Astrocyte (in vitro differentiated cells and primary cell): ENCODE measurements at regions not wholly inside any gene's neighbourhood (a gene's known extent, or its start where the extent isn't known, plus 50 kb on each side); places are given as distances from the start of the nearest gene placed in this dataset.

ENCODE experiments used
- DNase-seq: peaks from one replicate; pipeline ENCODE4 v3.0.0-alpha.2; 2010; ENCODE audit warnings: low read depth
- FAIRE-seq: peaks from 2 replicates; lab custom pipeline; 2011; peaks lifted over from hg19 to GRCh38; lab: Jason Lieb, UNC
- H2AFZ ChIP-seq: 2 replicates; pipeline ENCODE4 v1.6.0; 2012; ENCODE audit warnings: low read depth, low read length, inconsistent platforms
- H3K27ac ChIP-seq: 2 replicates; pipeline ENCODE4 v1.5.1; 2011; ENCODE audit warnings: low read depth, low read length, inconsistent platforms
- H3K27me3 ChIP-seq: 2 replicates; pipeline ENCODE4 v1.6.0; 2011; ENCODE audit warnings: low read length, inconsistent platforms; ENCODE audit not compliant: insufficient read depth
- H3K36me3 ChIP-seq: 2 replicates; pipeline ENCODE4 v1.5.1; 2011; ENCODE audit warnings: low read length, inconsistent platforms; ENCODE audit not compliant: insufficient read depth
- H3K4me1 ChIP-seq: 2 replicates; pipeline ENCODE4 v1.5.1; 2011; ENCODE audit warnings: low read length, inconsistent platforms; ENCODE audit not compliant: insufficient read depth
- H3K4me2 ChIP-seq: 2 replicates; pipeline ENCODE4 v1.6.0; 2012; ENCODE audit warnings: low read length, inconsistent platforms
- H3K4me3 ChIP-seq: 2 replicates; pipeline ENCODE4 v1.5.1; 2011; ENCODE audit warnings: low read depth, mild to moderate bottlenecking, low read length, inconsistent platforms; ENCODE audit not compliant: insufficient read depth
- H3K79me2 ChIP-seq: 2 replicates; pipeline ENCODE4 v1.6.0; 2012; ENCODE audit warnings: mild to moderate bottlenecking, low read length, inconsistent platforms; ENCODE audit not compliant: insufficient read depth
- H3K9ac ChIP-seq: 2 replicates; pipeline ENCODE4 v1.6.0; 2012; ENCODE audit warnings: mild to moderate bottlenecking, low read length, inconsistent platforms
- H3K9me3 ChIP-seq: 2 replicates; pipeline ENCODE4 v1.5.1; 2012; ENCODE audit warnings: low read depth, mild to moderate bottlenecking, low read length, inconsistent platforms; ENCODE audit not compliant: insufficient read depth
- H4K20me1 ChIP-seq: 2 replicates; pipeline ENCODE4 v1.6.0; 2012; ENCODE audit warnings: low read length, inconsistent platforms; ENCODE audit not compliant: insufficient read depth
- H3K27ac Mint-ChIP-seq: one replicate; pipeline ENCODE4 v1.8.0; 2021; ENCODE audit warnings: mild to moderate bottlenecking, mixed read lengths; ENCODE audit not compliant: unreplicated experiment
- H3K27me3 Mint-ChIP-seq: one replicate; pipeline ENCODE4 v1.8.0; 2021; ENCODE audit warnings: low read depth, mixed read lengths; ENCODE audit not compliant: unreplicated experiment
- H3K36me3 Mint-ChIP-seq: one replicate; pipeline ENCODE4 v1.8.0; 2021; ENCODE audit warnings: low read depth, mixed read lengths; ENCODE audit not compliant: unreplicated experiment
- H3K4me1 Mint-ChIP-seq: one replicate; pipeline ENCODE4 v1.8.0; 2021; ENCODE audit warnings: low read depth, mixed read lengths; ENCODE audit not compliant: unreplicated experiment
- H3K4me3 Mint-ChIP-seq: one replicate; pipeline ENCODE4 v1.8.0; 2021; ENCODE audit warnings: mild to moderate bottlenecking, moderate library complexity, mixed read lengths; ENCODE audit not compliant: unreplicated experiment
- H3K9me3 Mint-ChIP-seq: one replicate; pipeline ENCODE4 v1.8.0; 2021; ENCODE audit warnings: mild to moderate bottlenecking, mixed read lengths; ENCODE audit not compliant: unreplicated experiment
- EZH2 ChIP-seq: IDR thresholded peaks from 2 replicates; pipeline ENCODE4 v1.6.1; 2012; ENCODE audit warnings: mild to moderate bottlenecking, low read length, inconsistent platforms; ENCODE audit not compliant: insufficient read depth
- TF ChIP-seq, protein P1 (sequence below): IDR thresholded peaks from 2 replicates; pipeline ENCODE4 v1.5.1; 2011; ENCODE audit warnings: low read depth, mild to moderate bottlenecking, inconsistent platforms, low read length, moderate library complexity; ENCODE audit not compliant: insufficient read depth

DNA sequence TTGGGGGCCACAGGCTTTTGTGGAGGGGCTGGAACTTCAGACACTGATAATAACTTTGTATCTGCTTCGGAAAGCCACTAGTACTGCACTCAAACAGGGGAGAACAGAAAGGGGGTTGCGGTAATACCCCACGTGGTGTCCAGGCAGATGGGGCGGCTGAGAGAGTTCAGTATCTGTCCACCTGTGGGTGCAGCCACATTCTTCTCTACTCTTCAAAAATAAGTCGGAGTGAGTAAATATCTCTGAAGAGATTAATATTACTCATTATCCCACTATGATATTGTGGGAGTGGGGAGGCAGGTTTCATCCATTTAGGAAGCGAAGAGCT lies 102.1 kb upstream of the SSBP2 start:
- Mint-ChIP-seq H3K4me3 (peak overlapping the region; percentile 72), H3K9me3 (no peaks in the 10 kb centered on the region), H3K27ac (peak overlapping the region; percentile 99), H3K4me1 (peaks cover 57% of the 10 kb centered on the region), H3K36me3 (no peaks in the 10 kb centered on the region), H3K27me3 (no peaks in the 10 kb centered on the region)
- no peaks in the 10 kb centered on the region for H3K36me3 ChIP-seq
- H3K79me2 ChIP-seq = no peaks in the 10 kb centered on the region
- DNase-seq (no peak), FAIRE-seq (no peak)
- TF ChIP-seq, protein P1, sequence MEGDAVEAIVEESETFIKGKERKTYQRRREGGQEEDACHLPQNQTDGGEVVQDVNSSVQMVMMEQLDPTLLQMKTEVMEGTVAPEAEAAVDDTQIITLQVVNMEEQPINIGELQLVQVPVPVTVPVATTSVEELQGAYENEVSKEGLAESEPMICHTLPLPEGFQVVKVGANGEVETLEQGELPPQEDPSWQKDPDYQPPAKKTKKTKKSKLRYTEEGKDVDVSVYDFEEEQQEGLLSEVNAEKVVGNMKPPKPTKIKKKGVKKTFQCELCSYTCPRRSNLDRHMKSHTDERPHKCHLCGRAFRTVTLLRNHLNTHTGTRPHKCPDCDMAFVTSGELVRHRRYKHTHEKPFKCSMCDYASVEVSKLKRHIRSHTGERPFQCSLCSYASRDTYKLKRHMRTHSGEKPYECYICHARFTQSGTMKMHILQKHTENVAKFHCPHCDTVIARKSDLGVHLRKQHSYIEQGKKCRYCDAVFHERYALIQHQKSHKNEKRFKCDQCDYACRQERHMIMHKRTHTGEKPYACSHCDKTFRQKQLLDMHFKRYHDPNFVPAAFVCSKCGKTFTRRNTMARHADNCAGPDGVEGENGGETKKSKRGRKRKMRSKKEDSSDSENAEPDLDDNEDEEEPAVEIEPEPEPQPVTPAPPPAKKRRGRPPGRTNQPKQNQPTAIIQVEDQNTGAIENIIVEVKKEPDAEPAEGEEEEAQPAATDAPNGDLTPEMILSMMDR = no peak
- TF ChIP-seq EZH2 = no peak
- no peaks in the 10 kb centered on the region for H3K9me3 ChIP-seq
- H3K27ac ChIP-seq = no peak overlapping the region
- H3K9ac ChIP-seq = no peak overlapping the region
- no peaks in the 10 kb centered on the region for H3K27me3 ChIP-seq
- H3K4me1 ChIP-seq = peaks cover 20% of the 10 kb centered on the region
- peak overlapping the region; percentile 91 for H3K4me2 ChIP-seq
- no peaks in the 10 kb centered on the region for H4K20me1 ChIP-seq
- no peak overlapping the region for H3K4me3 ChIP-seq
- no peak overlapping the region for H2AFZ ChIP-seq

DNA sequence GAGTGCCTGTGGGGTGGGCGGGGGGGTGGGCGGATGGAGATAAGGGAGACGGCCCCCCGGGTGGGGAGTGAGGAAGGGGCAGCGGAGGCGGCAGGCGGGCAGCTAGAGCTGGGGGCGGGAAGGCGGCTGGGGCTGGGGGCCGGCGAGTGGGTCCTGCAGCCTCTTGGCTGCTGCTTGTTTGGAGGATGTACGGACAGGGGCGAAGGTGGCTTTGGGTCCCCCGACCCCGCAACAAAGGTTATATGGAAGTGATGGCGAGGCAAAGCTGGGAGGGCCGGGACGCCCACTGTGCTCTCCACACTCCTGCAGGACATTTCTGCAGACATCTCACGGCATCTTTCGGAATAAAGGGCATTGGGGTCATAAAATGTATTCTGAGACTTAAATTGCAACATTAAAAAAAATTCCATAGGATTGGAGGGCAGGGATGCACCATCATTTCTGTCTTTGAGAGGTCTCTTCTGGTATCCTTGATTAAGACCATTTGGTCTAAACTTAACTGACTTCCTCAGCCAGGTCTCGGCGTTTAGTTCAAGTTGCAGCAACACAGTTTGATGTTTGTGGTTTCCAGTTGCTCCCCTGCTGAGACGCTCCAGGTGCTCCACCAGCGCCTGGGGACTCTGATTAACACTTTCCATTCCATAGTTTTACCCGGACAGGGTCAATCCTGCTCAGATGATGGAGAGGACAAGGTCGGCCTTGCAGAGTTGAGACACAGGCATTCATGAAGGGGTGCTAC lies 101.6 kb upstream of the SSBP2 start:
- DNase-seq (peak; percentile 61), FAIRE-seq (no peak)
- H3K4me1 Mint-ChIP-seq = peaks cover 55% of the 10 kb centered on the region
- H3K27me3 Mint-ChIP-seq = no peaks in the 10 kb centered on the region
- Histone ChIP-seq H3K36me3 (no peaks in the 10 kb centered on the region), H3K4me2 (peak overlapping the region; percentile 91), H3K4me1 (peaks cover 20% of the 10 kb centered on the region), H3K9me3 (no peaks in the 10 kb centered on the region), H2AFZ (peak overlapping the region; percentile 6), H3K9ac (peak overlapping the region; percentile 79), H4K20me1 (no peaks in the 10 kb centered on the region), H3K27me3 (no peaks in the 10 kb centered on the region), H3K79me2 (no peaks in the 10 kb centered on the region), H3K4me3 (peak overlapping the region; percentile 64), H3K27ac (peak overlapping the region; percentile 88)
- no peaks in the 10 kb centered on the region for H3K36me3 Mint-ChIP-seq
- TF ChIP-seq, protein P1 = no peak
- no peak for TF ChIP-seq EZH2
- no peaks in the 10 kb centered on the region for H3K9me3 Mint-ChIP-seq
- H3K27ac Mint-ChIP-seq = peak overlapping the region; percentile 99
- H3K4me3 Mint-ChIP-seq = peak overlapping the region; percentile 72

DNA sequence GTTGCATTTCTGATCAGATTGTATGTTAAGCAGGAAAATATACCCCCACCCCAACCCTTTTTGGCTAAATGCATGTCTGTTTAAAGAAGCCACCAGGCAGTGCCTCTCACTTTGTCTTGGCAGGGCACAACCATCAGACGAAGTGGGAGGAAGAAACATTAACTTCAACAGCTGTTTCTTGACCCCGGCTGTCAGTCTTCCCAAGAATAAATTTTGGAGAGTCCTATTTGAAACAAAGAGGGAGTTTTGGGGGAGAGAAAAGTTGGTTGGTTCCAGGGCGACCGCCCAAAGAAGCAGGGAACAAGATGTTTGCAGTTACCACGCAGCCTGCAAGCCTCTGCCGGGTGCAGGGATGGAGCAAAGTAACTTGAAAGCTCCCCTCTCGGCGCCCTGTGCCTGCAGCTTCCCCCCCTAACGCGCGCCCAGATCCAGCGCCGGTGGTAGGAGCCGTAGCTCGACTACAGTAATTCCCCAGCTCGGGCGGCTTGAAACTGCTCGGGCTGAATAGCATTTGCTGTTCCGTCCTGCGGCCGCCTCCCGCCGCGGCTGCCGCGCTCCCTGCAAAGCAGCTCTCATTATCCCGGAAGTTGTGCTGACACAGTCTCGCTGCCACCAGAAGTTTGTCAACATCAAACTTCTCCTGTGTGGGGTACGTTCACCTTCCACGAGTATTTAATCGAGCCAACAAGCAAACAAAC lies 100.7 kb upstream of the SSBP2 start:
- H3K4me3 Mint-ChIP-seq = peak overlapping the region; percentile 86
- Histone ChIP-seq H3K27ac (peak overlapping the region; percentile 88), H3K4me3 (peak overlapping the region; percentile 64), H3K4me1 (peaks cover 20% of the 10 kb centered on the region), H3K36me3 (no peaks in the 10 kb centered on the region), H4K20me1 (no peaks in the 10 kb centered on the region), H3K9me3 (no peaks in the 10 kb centered on the region), H3K4me2 (peak overlapping the region; percentile 91), H3K79me2 (no peaks in the 10 kb centered on the region), H2AFZ (peak overlapping the region; percentile 79), H3K27me3 (no peaks in the 10 kb centered on the region), H3K9ac (peak overlapping the region; percentile 79)
- no peaks in the 10 kb centered on the region for H3K27me3 Mint-ChIP-seq
- peak; percentile 89 for DNase-seq
- H3K4me1 Mint-ChIP-seq = peaks cover 50% of the 10 kb centered on the region
- TF ChIP-seq, protein P1 = no peak
- TF ChIP-seq EZH2 = no peak
- peak; percentile 72 for FAIRE-seq
- no peaks in the 10 kb centered on the region for H3K9me3 Mint-ChIP-seq
- H3K36me3 Mint-ChIP-seq = no peaks in the 10 kb centered on the region
- H3K27ac Mint-ChIP-seq = peak overlapping the region; percentile 99
